ENCODE measurements at regions not wholly inside any gene's neighbourhood (a gene's known extent, or its start where the extent isn't known, plus 50 kb on each side); places are given as distances from the start of the nearest gene placed in this dataset.

GRCh38 chr3:46100812-46101211, 73.5 kb upstream of the XCR1 start:
- H3K27ac ChIP-seq (ENCODE audit: low read depth, low read length), result no peak overlapping the region
- intact Hi-C loops (cut with micrococcal nuclease), result no loop called here
- Mint-ChIP-seq H3K36me3 (peaks cover 0 to 36% (median 5%) of the 10 kb centered on the region in 5 donors), H3K4me3 (peak overlapping the region in 1 of 10 donors; percentile 31), H3K9me3 (peaks cover 0 to 13% (median 5%) of the 10 kb centered on the region in 11 donors), H3K27me3 (peaks cover 0 to 14% (median 0%) of the 10 kb centered on the region in 5 donors), H3K27ac (peak overlapping the region in 3 of 9 donors; percentile 49 to 79 (median 71)), H3K4me1 (peaks cover 28 to 78% (median 39%) of the 10 kb centered on the region in 7 donors)
- H3K27me3 ChIP-seq (ENCODE audit: control insufficient read depth in 2 of 2, insufficient read depth in 2 of 2, low read length in 2 of 2), result no peaks in the 10 kb centered on the region
- H3K9me3 ChIP-seq (ENCODE audit: control insufficient read depth in 2 of 3, low read length in 3 of 3), result no peaks in the 10 kb centered on the region
- DNase-seq (no peak), ATAC-seq (peak; percentile 62)
- CTCF ChIA-PET, result interaction anchor here (1.0 kb wide), 1 partner anchor 22 kb away, joined by 3 read pairs; no protein-coding TSS in a partner anchor
- H3K4me1 ChIP-seq (ENCODE audit: control insufficient read depth in 2 of 2, insufficient read depth in 2 of 2, low read length in 2 of 2), result peaks cover 25 to 53% of the 10 kb centered on the region in 2 donors
- POLR2A ChIA-PET, result interaction anchor here (1.1 kb wide), 1 partner anchor 267 kb away, joined by 3 read pairs; no protein-coding TSS in a partner anchor
- H3K4me3 ChIP-seq (ENCODE audit: low read length), result no peak overlapping the region
- H3K36me3 ChIP-seq (ENCODE audit: control insufficient read depth in 2 of 3, insufficient read depth in 3 of 3, low read length in 3 of 3), result no peaks in the 10 kb centered on the region

- Mint-ChIP-seq H3K27me3 (peaks cover 0 to 7% (median 0%) of the 10 kb centered on the region in 5 donors), H3K27ac (peak overlapping the region; percentile 22 to 98 (median 75)), H3K4me3 (peak overlapping the region; percentile 30 to 80 (median 71)), H3K36me3 (peaks cover 0 to 49% (median 5%) of the 10 kb centered on the region in 5 donors), H3K4me1 (peaks cover 28 to 73% (median 35%) of the 10 kb centered on the region in 7 donors), H3K9me3 (peaks cover 0 to 18% (median 5%) of the 10 kb centered on the region in 11 donors)
- CTCF ChIA-PET, result no interaction called here
- H3K9me3 ChIP-seq (ENCODE audit: control insufficient read depth in 2 of 3, low read length in 3 of 3), result no peaks in the 10 kb centered on the region
- no peak overlapping the region for H3K4me3 ChIP-seq (ENCODE audit: low read length)
- no peaks in the 10 kb centered on the region for H3K36me3 ChIP-seq (ENCODE audit: control insufficient read depth in 2 of 3, insufficient read depth in 3 of 3, low read length in 3 of 3)
- POLR2A ChIA-PET, result interaction anchor here (0.7 kb wide), 1 partner anchor 983 kb away, joined by 4 read pairs; no protein-coding TSS in a partner anchor
- DNase-seq (peak in 7 of 9 donors; percentile 30 to 63 (median 52)), ATAC-seq (peak; percentile 70)
- intact Hi-C loops (cut with micrococcal nuclease), result loop anchor here (1.0 to 5.0 kb wide), 5 partner anchors 39 to 272 kb away; partner anchors contain the start of genes CCR1 (in 1 of the 2) and CCR5 (in 1 of the 2)
- H3K4me1 ChIP-seq (ENCODE audit: control insufficient read depth in 2 of 2, insufficient read depth in 2 of 2, low read length in 2 of 2), result peaks cover 25 to 36% of the 10 kb centered on the region in 2 donors
- H3K27me3 ChIP-seq (ENCODE audit: control insufficient read depth in 2 of 2, insufficient read depth in 2 of 2, low read length in 2 of 2), result no peaks in the 10 kb centered on the region
- no peak overlapping the region for H3K27ac ChIP-seq (ENCODE audit: low read depth, low read length)
Measured at GRCh38 chr3:46098319-46098761, 71.1 kb upstream of the XCR1 start.

- Mint-ChIP-seq H3K36me3 (peaks cover 0 to 51% (median 5%) of the 10 kb centered on the region in 5 donors), H3K4me1 (peaks cover 28 to 76% (median 35%) of the 10 kb centered on the region in 7 donors), H3K4me3 (peak overlapping the region; percentile 39 to 80 (median 71)), H3K9me3 (peaks cover 0 to 20% (median 5%) of the 10 kb centered on the region in 11 donors), H3K27me3 (peaks cover 0 to 7% (median 0%) of the 10 kb centered on the region in 5 donors), H3K27ac (peak overlapping the region; percentile 22 to 98 (median 75))
- DNase-seq (peak in 2 of 9 donors; percentile 9 to 54), ATAC-seq (peak; percentile 29)
- Histone ChIP-seq H3K36me3 (ENCODE audit: control insufficient read depth in 2 of 3, insufficient read depth in 3 of 3, low read length in 3 of 3) (no peaks in the 10 kb centered on the region), H3K4me1 (ENCODE audit: control insufficient read depth in 2 of 2, insufficient read depth in 2 of 2, low read length in 2 of 2) (peaks cover 25 to 33% of the 10 kb centered on the region in 2 donors), H3K27me3 (ENCODE audit: control insufficient read depth in 2 of 2, insufficient read depth in 2 of 2, low read length in 2 of 2) (no peaks in the 10 kb centered on the region), H3K4me3 (ENCODE audit: low read length) (no peak overlapping the region), H3K27ac (ENCODE audit: low read depth, low read length) (no peak overlapping the region), H3K9me3 (ENCODE audit: control insufficient read depth in 2 of 3, low read length in 3 of 3) (no peaks in the 10 kb centered on the region)
- ChIA-PET CTCF (no interaction called here), POLR2A (interaction anchor here (1.1 to 1.3 kb wide), 2 partner anchors 8 to 33 kb away, joined by 3 read pairs; no protein-coding TSS in a partner anchor)
- intact Hi-C loops (cut with micrococcal nuclease), result loop anchor here (1.0 to 5.0 kb wide), 5 partner anchors 40 to 273 kb away; partner anchors contain the start of genes CCR1 (in 1 of the 2) and CCR5 (in 1 of the 2)
Measured at GRCh38 chr3:46097691-46098241, 70.5 kb upstream of the XCR1 start.

GRCh38 chr3:46096781-46097180, 69.5 kb upstream of the XCR1 start:
- POLR2A ChIA-PET, result interaction anchor here (1.1 to 1.3 kb wide), 2 partner anchors 9 to 32 kb away, joined by 3 read pairs; no protein-coding TSS in a partner anchor
- H3K27me3 ChIP-seq (ENCODE audit: control insufficient read depth in 2 of 2, insufficient read depth in 2 of 2, low read length in 2 of 2), result no peaks in the 10 kb centered on the region
- Mint-ChIP-seq H3K27me3 (peaks cover 0 to 11% (median 0%) of the 10 kb centered on the region in 5 donors), H3K4me3 (peak overlapping the region in 2 of 10 donors; percentile 22 to 34), H3K36me3 (peaks cover 0 to 43% (median 0%) of the 10 kb centered on the region in 5 donors), H3K4me1 (peaks cover 28 to 79% (median 35%) of the 10 kb centered on the region in 7 donors), H3K27ac (peak overlapping the region in 5 of 9 donors; percentile 19 to 98 (median 88)), H3K9me3 (peaks cover 0 to 13% (median 0%) of the 10 kb centered on the region in 11 donors)
- H3K9me3 ChIP-seq (ENCODE audit: control insufficient read depth in 2 of 3, low read length in 3 of 3), result no peaks in the 10 kb centered on the region
- H3K36me3 ChIP-seq (ENCODE audit: control insufficient read depth in 2 of 3, insufficient read depth in 3 of 3, low read length in 3 of 3), result no peaks in the 10 kb centered on the region
- no peak overlapping the region for H3K4me3 ChIP-seq (ENCODE audit: low read length)
- peaks cover 25 to 36% of the 10 kb centered on the region in 2 donors for H3K4me1 ChIP-seq (ENCODE audit: control insufficient read depth in 2 of 2, insufficient read depth in 2 of 2, low read length in 2 of 2)
- CTCF ChIA-PET, result no interaction called here
- ATAC-seq (no peak), DNase-seq (no peak)
- intact Hi-C loops (cut with micrococcal nuclease), result loop anchor here (5.0 kb wide), 3 partner anchors 41 to 186 kb away; no protein-coding TSS in a partner anchor
- H3K27ac ChIP-seq (ENCODE audit: low read depth, low read length), result no peak overlapping the region

- ChIA-PET CTCF (no interaction called here), POLR2A (interaction anchor here (1.1 kb wide), 1 partner anchor 9 kb away, joined by 3 read pairs; no protein-coding TSS in a partner anchor)
- ATAC-seq (no peak), DNase-seq (no peak)
- Mint-ChIP-seq H3K4me3 (no peak overlapping the region), H3K4me1 (peaks cover 28 to 79% (median 35%) of the 10 kb centered on the region in 7 donors), H3K9me3 (peaks cover 0 to 13% (median 0%) of the 10 kb centered on the region in 11 donors), H3K36me3 (peaks cover 0 to 41% (median 0%) of the 10 kb centered on the region in 5 donors), H3K27me3 (peaks cover 0 to 15% (median 0%) of the 10 kb centered on the region in 5 donors), H3K27ac (peak overlapping the region in 3 of 9 donors; percentile 88 to 98 (median 90))
- peaks cover 25 to 36% of the 10 kb centered on the region in 2 donors for H3K4me1 ChIP-seq (ENCODE audit: control insufficient read depth in 2 of 2, insufficient read depth in 2 of 2, low read length in 2 of 2)
- H3K4me3 ChIP-seq (ENCODE audit: low read length), result no peak overlapping the region
- no peak overlapping the region for H3K27ac ChIP-seq (ENCODE audit: low read depth, low read length)
- no peaks in the 10 kb centered on the region for H3K27me3 ChIP-seq (ENCODE audit: control insufficient read depth in 2 of 2, insufficient read depth in 2 of 2, low read length in 2 of 2)
- no peaks in the 10 kb centered on the region for H3K36me3 ChIP-seq (ENCODE audit: control insufficient read depth in 2 of 3, insufficient read depth in 3 of 3, low read length in 3 of 3)
- intact Hi-C loops (cut with micrococcal nuclease), result loop anchor here (5.0 kb wide), 3 partner anchors 41 to 186 kb away; no protein-coding TSS in a partner anchor
- H3K9me3 ChIP-seq (ENCODE audit: control insufficient read depth in 2 of 3, low read length in 3 of 3), result no peaks in the 10 kb centered on the region
Measured at GRCh38 chr3:46096336-46096735, 69.1 kb upstream of the XCR1 start.

- Mint-ChIP-seq H3K27ac (no peak overlapping the region), H3K4me3 (no peak overlapping the region), H3K4me1 (peaks cover 24 to 74% (median 34%) of the 10 kb centered on the region in 7 donors), H3K36me3 (peaks cover 0 to 35% (median 0%) of the 10 kb centered on the region in 5 donors), H3K27me3 (peaks cover 0 to 11% (median 0%) of the 10 kb centered on the region in 5 donors), H3K9me3 (peaks cover 0 to 10% (median 0%) of the 10 kb centered on the region in 11 donors)
- intact Hi-C loops (cut with micrococcal nuclease), result loop anchor here (5.0 kb wide), 3 partner anchors 42 to 187 kb away; no protein-coding TSS in a partner anchor
- ChIA-PET POLR2A (interaction anchor here (0.6 kb wide), 1 partner anchor 101 kb away, joined by 3 read pairs; no protein-coding TSS in a partner anchor), CTCF (interaction anchor here (0.6 kb wide), 1 partner anchor 119 kb away, joined by 3 read pairs; no protein-coding TSS in a partner anchor)
- DNase-seq, result no peak
- Histone ChIP-seq H3K27me3 (ENCODE audit: control insufficient read depth in 2 of 2, insufficient read depth in 2 of 2, low read length in 2 of 2) (no peaks in the 10 kb centered on the region), H3K36me3 (ENCODE audit: control insufficient read depth in 2 of 3, insufficient read depth in 3 of 3, low read length in 3 of 3) (no peaks in the 10 kb centered on the region), H3K4me1 (ENCODE audit: control insufficient read depth in 2 of 2, insufficient read depth in 2 of 2, low read length in 2 of 2) (peaks cover 25 to 36% of the 10 kb centered on the region in 2 donors), H3K9me3 (ENCODE audit: control insufficient read depth in 2 of 3, low read length in 3 of 3) (no peaks in the 10 kb centered on the region), H3K4me3 (ENCODE audit: low read length) (no peak overlapping the region), H3K27ac (ENCODE audit: low read depth, low read length) (no peak overlapping the region)
- peak; percentile 78 for ATAC-seq
Measured at GRCh38 chr3:46095307-46095706, 68.0 kb upstream of the XCR1 start.

Data from naive thymus-derived CD4-positive, alpha-beta T cell (primary cell).